OCI-LY7 (cell line): ENCODE measurements at regions not wholly inside any gene's neighbourhood (a gene's known extent, or its start where the extent isn't known, plus 50 kb on each side); places are given as distances from the start of the nearest gene placed in this dataset.

Source experiments
- CTCF ChIP-seq: fragments of 200-600 bp; sonication (generic); conservative IDR thresholded peaks from 2 replicates; pipeline ENCODE4 v1.5.1; 2014; ENCODE audit warnings: mild to moderate bottlenecking, antibody characterized with exemption, low read length, moderate library complexity, mixed read lengths
- EZH2phosphoT487 ChIP-seq: fragments of 200-600 bp; sonication (generic); IDR thresholded peaks from 2 replicates; pipeline ENCODE4 v1.6.1; 2018; ENCODE audit warnings: low read depth, borderline replicate concordance, mild to moderate bottlenecking, mixed run types, antibody characterized with exemption, low read length, moderate library complexity, mixed read lengths

- TF ChIP-seq CTCF (no peak), EZH2phosphoT487 (no peak)
Observed at GRCh38 chr14:27008187-27008586, 410.4 kb upstream of the NOVA1 start.
